MM.1S (cell line): ENCODE measurements at regions not wholly inside any gene's neighbourhood (a gene's known extent, or its start where the extent isn't known, plus 50 kb on each side); places are given as distances from the start of the nearest gene placed in this dataset.
A peak's percentile ranks its signal among the peaks of the same experiment; 100 is the strongest.

Source experiments
- DNase-seq: peaks from one replicate; pipeline ENCODE4 v3.0.0-alpha.2; 2015
- H2AFZ ChIP-seq: fragments of 300-600 bp; sonication (generic); 2 replicates; pipeline ENCODE4 v1.6.0; 2016; ENCODE audit warnings: antibody characterized with exemption, low read length
- H3F3A ChIP-seq: fragments of 300-600 bp; sonication (generic); 2 replicates; pipeline ENCODE4 v1.6.1; 2016; ENCODE audit warnings: mild to moderate bottlenecking, antibody characterized with exemption, low read length, moderate library complexity, mixed read lengths; ENCODE audit not compliant: insufficient read depth
- H3K27ac ChIP-seq: fragments of 300-600 bp; sonication (generic); 2 replicates; pipeline ENCODE4 v1.5.1; 2016; ENCODE audit warnings: mild to moderate bottlenecking, low read length
- H3K27me3 ChIP-seq: fragments of 300-600 bp; sonication (generic); replicated peaks from 2 replicates; pipeline ENCODE4 v1.6.0; 2016; ENCODE audit warnings: low read length; ENCODE audit not compliant: insufficient read depth
- H3K36me3 ChIP-seq: fragments of 300-600 bp; sonication (generic); replicated peaks from 2 replicates; pipeline ENCODE4 v1.6.1; 2016; ENCODE audit warnings: mild to moderate bottlenecking, low read length, mixed read lengths; ENCODE audit not compliant: insufficient read depth
- H3K4me1 ChIP-seq: fragments of 300-600 bp; sonication (generic); 2 replicates; pipeline ENCODE4 v1.6.1; 2016; ENCODE audit warnings: low read length, mixed read lengths
- H3K4me2 ChIP-seq: fragments of 300-600 bp; sonication (generic); 2 replicates; pipeline ENCODE4 v1.6.0; 2016; ENCODE audit warnings: low read depth, low read length
- H3K4me3 ChIP-seq: fragments of 300-600 bp; sonication (generic); 2 replicates; pipeline ENCODE4 v1.5.1; 2016; ENCODE audit warnings: low read length, mixed read lengths
- H3K79me2 ChIP-seq: fragments of 300-600 bp; sonication (generic); 2 replicates; pipeline ENCODE4 v1.6.1; 2016; ENCODE audit warnings: mixed run types, low read length, mixed read lengths
- H3K9ac ChIP-seq: fragments of 300-600 bp; sonication (generic); 2 replicates; pipeline ENCODE4 v1.6.1; 2016; ENCODE audit warnings: low read length, mixed read lengths
- H3K9me2 ChIP-seq: fragments of 300-600 bp; sonication (generic); replicated peaks from 2 replicates; pipeline ENCODE4 v1.6.1; 2016; ENCODE audit warnings: mild to moderate bottlenecking, low read length, mixed read lengths; ENCODE audit not compliant: insufficient read depth
- H3K9me3 ChIP-seq: fragments of 300-600 bp; sonication (generic); replicated peaks from 2 replicates; pipeline ENCODE4 v1.6.1; 2016; ENCODE audit warnings: mild to moderate bottlenecking, low read length, mixed read lengths; ENCODE audit not compliant: insufficient read depth
- H4K20me1 ChIP-seq: fragments of 300-600 bp; sonication (generic); 2 replicates; pipeline ENCODE4 v1.6.1; 2016; ENCODE audit warnings: mild to moderate bottlenecking, low read length, moderate library complexity, mixed read lengths; ENCODE audit not compliant: insufficient read depth
- EZH2 ChIP-seq: fragments of 300-600 bp; sonication (generic); optimal IDR thresholded peaks from 2 replicates; pipeline ENCODE3; 2017; ENCODE audit warnings: low read depth, mild to moderate bottlenecking, antibody characterized with exemption, low read length, mixed read lengths
- EZH2phosphoT487 ChIP-seq: fragments of 300-600 bp; sonication (generic); IDR thresholded peaks from 2 replicates; pipeline ENCODE4 v1.6.1; 2018; ENCODE audit warnings: antibody characterized with exemption, low read length
- TF ChIP-seq, protein P1 (sequence below): fragments of 300-600 bp; sonication (generic); IDR thresholded peaks from 2 replicates; pipeline ENCODE4 v1.5.1; 2016; ENCODE audit warnings: antibody characterized with exemption, low read length, mixed read lengths

DNA sequence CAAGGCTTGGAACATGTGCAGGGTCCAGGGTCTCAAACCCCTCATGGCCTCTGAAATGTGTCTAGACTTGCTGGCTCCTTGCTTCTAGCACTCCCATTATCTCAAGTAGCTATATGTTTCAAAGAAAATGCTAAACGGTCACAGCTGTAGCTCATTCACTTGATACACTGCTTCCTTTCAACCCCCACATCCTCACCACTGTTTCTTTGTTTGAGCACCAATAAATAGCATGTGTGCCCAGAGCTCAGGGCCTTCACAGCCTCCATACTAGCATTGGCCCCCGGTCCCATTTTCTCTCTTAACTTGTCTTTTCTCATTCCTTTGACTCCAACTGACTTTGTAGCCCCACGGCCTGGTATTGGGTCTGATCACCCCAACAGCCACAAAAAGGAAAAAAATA is 801.8 kb downstream of the STIM2 start:
- DNase-seq: no peak
- H4K20me1 ChIP-seq: no peaks in the 10 kb centered on the region
- H3K27ac ChIP-seq: no peak overlapping the region
- H3K36me3 ChIP-seq: no peaks in the 10 kb centered on the region
- no peak overlapping the region for H2AFZ ChIP-seq
- H3K4me3 ChIP-seq: no peak overlapping the region
- H3K9me2 ChIP-seq: no peaks in the 10 kb centered on the region
- H3K79me2 ChIP-seq: no peaks in the 10 kb centered on the region
- no peaks in the 10 kb centered on the region for H3K9me3 ChIP-seq
- H3K4me2 ChIP-seq: no peak overlapping the region
- no peaks in the 10 kb centered on the region for H3K4me1 ChIP-seq
- no peaks in the 10 kb centered on the region for H3K27me3 ChIP-seq
- TF ChIP-seq EZH2phosphoT487 (no peak), EZH2 (no peak)
- TF ChIP-seq, protein P1, sequence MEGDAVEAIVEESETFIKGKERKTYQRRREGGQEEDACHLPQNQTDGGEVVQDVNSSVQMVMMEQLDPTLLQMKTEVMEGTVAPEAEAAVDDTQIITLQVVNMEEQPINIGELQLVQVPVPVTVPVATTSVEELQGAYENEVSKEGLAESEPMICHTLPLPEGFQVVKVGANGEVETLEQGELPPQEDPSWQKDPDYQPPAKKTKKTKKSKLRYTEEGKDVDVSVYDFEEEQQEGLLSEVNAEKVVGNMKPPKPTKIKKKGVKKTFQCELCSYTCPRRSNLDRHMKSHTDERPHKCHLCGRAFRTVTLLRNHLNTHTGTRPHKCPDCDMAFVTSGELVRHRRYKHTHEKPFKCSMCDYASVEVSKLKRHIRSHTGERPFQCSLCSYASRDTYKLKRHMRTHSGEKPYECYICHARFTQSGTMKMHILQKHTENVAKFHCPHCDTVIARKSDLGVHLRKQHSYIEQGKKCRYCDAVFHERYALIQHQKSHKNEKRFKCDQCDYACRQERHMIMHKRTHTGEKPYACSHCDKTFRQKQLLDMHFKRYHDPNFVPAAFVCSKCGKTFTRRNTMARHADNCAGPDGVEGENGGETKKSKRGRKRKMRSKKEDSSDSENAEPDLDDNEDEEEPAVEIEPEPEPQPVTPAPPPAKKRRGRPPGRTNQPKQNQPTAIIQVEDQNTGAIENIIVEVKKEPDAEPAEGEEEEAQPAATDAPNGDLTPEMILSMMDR: no peak
- H3K9ac ChIP-seq: no peak overlapping the region
- H3F3A ChIP-seq: no peaks in the 10 kb centered on the region

DNA sequence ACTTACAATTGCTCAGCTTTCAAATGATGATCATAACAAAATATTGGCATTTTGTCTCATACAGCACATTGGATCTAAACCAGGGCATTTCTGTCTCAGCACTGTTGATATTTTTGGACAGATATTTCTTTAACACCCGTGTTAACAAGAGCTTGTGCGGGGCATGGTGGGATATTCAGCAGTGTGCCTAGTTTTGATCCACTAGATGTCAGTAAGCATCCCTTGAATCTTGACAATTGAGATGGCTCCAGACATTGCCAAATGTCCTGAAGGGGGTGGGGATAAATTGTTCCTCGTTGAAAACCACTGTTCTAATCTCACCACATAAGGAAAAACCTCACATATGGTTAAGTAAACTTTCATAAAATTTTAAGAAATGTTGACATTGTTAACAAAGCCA is 806.3 kb downstream of the STIM2 start:
- DNase-seq: no peak
- no peaks in the 10 kb centered on the region for H3K9me3 ChIP-seq
- no peaks in the 10 kb centered on the region for H3F3A ChIP-seq
- no peaks in the 10 kb centered on the region for H3K4me1 ChIP-seq
- H3K79me2 ChIP-seq: no peaks in the 10 kb centered on the region
- no peak overlapping the region for H3K4me2 ChIP-seq
- no peaks in the 10 kb centered on the region for H4K20me1 ChIP-seq
- no peak overlapping the region for H3K4me3 ChIP-seq
- H3K36me3 ChIP-seq: no peaks in the 10 kb centered on the region
- TF ChIP-seq, protein P1: peak; percentile 9; the same call in 1 of the 2 replicates
- no peak for TF ChIP-seq EZH2phosphoT487
- H2AFZ ChIP-seq: no peak overlapping the region
- H3K27ac ChIP-seq: no peak overlapping the region
- no peak overlapping the region for H3K9ac ChIP-seq
- H3K27me3 ChIP-seq: no peaks in the 10 kb centered on the region
- no peaks in the 10 kb centered on the region for H3K9me2 ChIP-seq

DNA sequence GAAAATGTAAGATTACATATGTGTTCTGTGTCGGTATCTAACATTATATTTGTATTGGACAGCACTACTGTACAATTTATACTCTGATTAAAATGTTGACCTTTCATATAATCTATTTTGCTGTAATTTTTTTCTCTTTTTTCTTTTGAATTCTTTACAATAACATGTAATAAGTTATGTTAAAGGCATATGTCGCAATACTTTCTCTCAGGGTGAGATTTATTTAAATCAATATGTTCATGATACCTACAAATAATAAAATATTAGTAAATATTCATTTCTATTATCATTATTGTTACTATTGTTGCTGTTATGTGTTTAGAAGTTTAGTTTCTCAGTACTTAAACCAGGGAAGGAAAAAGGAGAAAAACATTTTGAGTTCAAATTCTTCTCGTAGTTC is 807.4 kb downstream of the STIM2 start:
- H3K9me2 ChIP-seq: no peaks in the 10 kb centered on the region
- H4K20me1 ChIP-seq: no peaks in the 10 kb centered on the region
- H3K9me3 ChIP-seq: no peaks in the 10 kb centered on the region
- H3K27me3 ChIP-seq: no peaks in the 10 kb centered on the region
- no peak overlapping the region for H3K4me3 ChIP-seq
- H3K4me2 ChIP-seq: no peak overlapping the region
- DNase-seq: no peak
- H3K9ac ChIP-seq: no peak overlapping the region
- no peaks in the 10 kb centered on the region for H3K4me1 ChIP-seq
- H3F3A ChIP-seq: no peaks in the 10 kb centered on the region
- TF ChIP-seq EZH2: no peak
- TF ChIP-seq, protein P1: no peak
- no peak for TF ChIP-seq EZH2phosphoT487
- H3K79me2 ChIP-seq: no peaks in the 10 kb centered on the region
- no peak overlapping the region for H2AFZ ChIP-seq
- H3K36me3 ChIP-seq: no peaks in the 10 kb centered on the region
- no peak overlapping the region for H3K27ac ChIP-seq

DNA sequence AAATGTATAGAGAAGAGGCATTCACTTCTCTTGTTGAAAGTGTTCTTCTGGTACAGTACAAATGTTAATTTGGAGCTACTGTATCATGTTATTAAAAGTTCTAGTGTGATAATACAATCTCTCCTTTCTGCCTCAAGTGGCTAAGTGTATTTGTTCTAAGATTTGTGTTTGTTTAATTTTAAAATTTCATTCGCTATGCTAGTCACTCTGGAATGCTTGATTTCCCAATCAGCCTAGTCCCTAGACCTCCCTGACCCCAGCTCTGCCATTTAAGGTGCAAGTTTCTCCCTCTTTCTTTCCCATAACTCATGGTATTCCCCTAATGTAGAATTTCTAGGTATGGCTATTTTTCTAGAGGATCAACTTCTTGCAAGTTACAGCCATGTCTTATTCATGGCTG is 817.4 kb downstream of the STIM2 start:
- Histone ChIP-seq H3K4me1 (no peaks in the 10 kb centered on the region), H3K79me2 (no peaks in the 10 kb centered on the region), H3K27me3 (no peaks in the 10 kb centered on the region), H3K9me3 (no peaks in the 10 kb centered on the region), H3K27ac (no peak overlapping the region), H4K20me1 (no peaks in the 10 kb centered on the region), H2AFZ (no peak overlapping the region), H3K9me2 (no peaks in the 10 kb centered on the region), H3F3A (no peaks in the 10 kb centered on the region), H3K4me2 (no peak overlapping the region), H3K4me3 (no peak overlapping the region), H3K36me3 (no peaks in the 10 kb centered on the region), H3K9ac (no peak overlapping the region)
- DNase-seq: no peak
- no peak for TF ChIP-seq EZH2
